ENCODE measurements at regions not wholly inside any gene's neighbourhood (a gene's known extent, or its start where the extent isn't known, plus 50 kb on each side); places are given as distances from the start of the nearest gene placed in this dataset.

DNA sequence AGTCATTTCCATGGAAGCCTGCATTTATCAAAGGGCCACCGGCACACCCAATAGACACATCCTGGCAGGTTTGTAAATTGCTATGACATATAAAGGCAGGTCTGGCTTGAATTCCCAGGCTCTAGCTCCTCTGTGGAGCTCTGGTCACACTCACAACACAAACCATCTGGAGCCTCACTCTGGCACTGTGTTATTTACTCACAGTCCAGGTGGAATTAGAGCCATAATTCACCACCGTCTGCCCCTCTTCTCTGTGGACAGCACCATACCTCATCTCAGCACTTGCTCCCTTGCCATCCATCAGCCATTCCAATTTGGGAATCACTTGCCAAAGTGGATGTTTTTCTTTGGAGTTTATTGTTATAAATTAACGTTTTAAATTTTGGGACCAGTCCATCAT lies 84.3 kb upstream of the OSR1 start:
- TF ChIP-seq POU2F2 (IDR thresholded peaks at IDR 0.05; ENCODE audit: borderline replicate concordance, low read depth, low read length) (no peak), RFX5 (IDR thresholded peaks at IDR 0.05; ENCODE audit: low read depth, low read length) (no peak), POLR2AphosphoS5 (IDR thresholded peaks at IDR 0.05; ENCODE audit: low read length) (no peak), MEF2A (IDR thresholded peaks at IDR 0.05; ENCODE audit: insufficient read depth, low read depth, low read length) (no peak), EP300 (IDR thresholded peaks at IDR 0.05; ENCODE audit: borderline replicate concordance in 1 of 2, control insufficient read depth in 1 of 2, low read depth in 2 of 2, low read length in 2 of 2) (no peak), FOS (IDR thresholded peaks at IDR 0.05; ENCODE audit: borderline replicate concordance, extremely low read depth, insufficient read length) (no peak), CUX1 (IDR thresholded peaks at IDR 0.05; ENCODE audit: insufficient replicate concordance, low read depth, low read length) (no peak), BHLHE40 (IDR thresholded peaks at IDR 0.05; ENCODE audit: borderline replicate concordance in 1 of 2, low read depth in 2 of 2, low read length in 1 of 2) (no peak), CEBPB (IDR thresholded peaks at IDR 0.05; ENCODE audit: borderline replicate concordance in 1 of 2, low read depth in 2 of 2, low read length in 2 of 2) (no peak), JUND (IDR thresholded peaks at IDR 0.05; ENCODE audit: low read depth, low read length) (no peak)
- TF ChIP-seq, protein P1, sequence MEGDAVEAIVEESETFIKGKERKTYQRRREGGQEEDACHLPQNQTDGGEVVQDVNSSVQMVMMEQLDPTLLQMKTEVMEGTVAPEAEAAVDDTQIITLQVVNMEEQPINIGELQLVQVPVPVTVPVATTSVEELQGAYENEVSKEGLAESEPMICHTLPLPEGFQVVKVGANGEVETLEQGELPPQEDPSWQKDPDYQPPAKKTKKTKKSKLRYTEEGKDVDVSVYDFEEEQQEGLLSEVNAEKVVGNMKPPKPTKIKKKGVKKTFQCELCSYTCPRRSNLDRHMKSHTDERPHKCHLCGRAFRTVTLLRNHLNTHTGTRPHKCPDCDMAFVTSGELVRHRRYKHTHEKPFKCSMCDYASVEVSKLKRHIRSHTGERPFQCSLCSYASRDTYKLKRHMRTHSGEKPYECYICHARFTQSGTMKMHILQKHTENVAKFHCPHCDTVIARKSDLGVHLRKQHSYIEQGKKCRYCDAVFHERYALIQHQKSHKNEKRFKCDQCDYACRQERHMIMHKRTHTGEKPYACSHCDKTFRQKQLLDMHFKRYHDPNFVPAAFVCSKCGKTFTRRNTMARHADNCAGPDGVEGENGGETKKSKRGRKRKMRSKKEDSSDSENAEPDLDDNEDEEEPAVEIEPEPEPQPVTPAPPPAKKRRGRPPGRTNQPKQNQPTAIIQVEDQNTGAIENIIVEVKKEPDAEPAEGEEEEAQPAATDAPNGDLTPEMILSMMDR (IDR thresholded peaks at IDR 0.05 in 2 of 3, conservative IDR thresholded peaks at IDR 0.05 in 1 of 3; ENCODE audit: control insufficient read depth in 2 of 3, extremely low read depth in 1 of 3, insufficient read depth in 1 of 3, low read depth in 3 of 3, low read length in 3 of 3) = no peak
- TF ChIP-seq, protein P2, sequence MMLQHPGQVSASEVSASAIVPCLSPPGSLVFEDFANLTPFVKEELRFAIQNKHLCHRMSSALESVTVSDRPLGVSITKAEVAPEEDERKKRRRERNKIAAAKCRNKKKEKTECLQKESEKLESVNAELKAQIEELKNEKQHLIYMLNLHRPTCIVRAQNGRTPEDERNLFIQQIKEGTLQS (IDR thresholded peaks at IDR 0.05; ENCODE audit: borderline replicate concordance, extremely low read depth, low read depth, low read length) = no peak

Data from GM12878 (cell line).